IMR-90 (cell line): ENCODE measurements at regions not wholly inside any gene's neighbourhood (a gene's known extent, or its start where the extent isn't known, plus 50 kb on each side); places are given as distances from the start of the nearest gene placed in this dataset.

Experiments used
- ATAC-seq: fragments of 200-7000 bp; cut with Tn5 transposase; 2 replicates; pipeline ENCODE4 v1.9.1; 2020; ENCODE audit warnings: low read depth, mild to moderate bottlenecking, moderate library complexity
- BruUV-seq: library from RNA; stranded (reverse); fragments of 400-500 nt; replicated peaks from 2 replicates; lab custom pipeline; 2021; lab: Mats Ljungman, UMichigan
- CTCF ChIA-PET: fragments of 300-600 bp; formaldehyde crosslinking; extraction: SDS; loops from one replicate; lab custom pipeline; 2021; ENCODE audit warnings: antibody characterized with exemption; lab: Yijun Ruan, JAX
- POLR2A ChIA-PET: fragments of 300-600 bp; sonication (Branson Sonifier 250); formaldehyde crosslinking; loops from one replicate; lab custom pipeline; 2022; ENCODE audit warnings: antibody characterized with exemption; ENCODE audit not compliant: unreplicated experiment; lab: Charles Lee
- DNase-seq: peaks from one replicate; pipeline ENCODE4 v3.0.0; 2013
- H2AFZ ChIP-seq: replicated peaks from 2 replicates; pipeline ENCODE3; 2013; ENCODE audit warnings: low read length, mild to moderate bottlenecking; ENCODE audit not compliant: poor library complexity
- H2AK5ac ChIP-seq: 2 replicates; pipeline ENCODE4 v1.6.1; 2013; ENCODE audit warnings: low read depth, low read length, inconsistent platforms
- H2AK9ac ChIP-seq: replicated peaks from 2 replicates; pipeline ENCODE3; 2013; ENCODE audit warnings: mild to moderate bottlenecking, low read depth, low read length, moderate library complexity; ENCODE audit not compliant: poor library complexity
- H2BK120ac ChIP-seq: 2 replicates; pipeline ENCODE4 v1.6.1; 2013; ENCODE audit warnings: low read depth, low read length, inconsistent platforms
- H2BK15ac ChIP-seq: 3 replicates; pipeline ENCODE4 v1.6.1; 2013; ENCODE audit warnings: low read depth, low read length, inconsistent platforms
- H2BK20ac ChIP-seq: 2 replicates; pipeline ENCODE4 v1.6.1; 2013; ENCODE audit warnings: low read depth, mild to moderate bottlenecking, inconsistent platforms, low read length, moderate library complexity
- H2BK5ac ChIP-seq: 2 replicates; pipeline ENCODE4 v1.6.1; 2013; ENCODE audit warnings: mild to moderate bottlenecking, low read depth, low read length, inconsistent platforms; ENCODE audit not compliant: poor library complexity, severe bottlenecking
- H3K14ac ChIP-seq: replicated peaks from 2 replicates; pipeline ENCODE4 v1.6.1; 2013; ENCODE audit warnings: low read depth, low read length, inconsistent platforms
- H3K18ac ChIP-seq: 2 replicates; pipeline ENCODE4 v1.6.1; 2013; ENCODE audit warnings: low read depth, low read length, control low read depth
- H3K23ac ChIP-seq: 2 replicates; pipeline ENCODE4 v1.6.1; 2013; ENCODE audit warnings: low read depth, low read length, inconsistent platforms
- H3K27ac ChIP-seq: 2 replicates; pipeline ENCODE4 v1.5.1; 2013; ENCODE audit warnings: mild to moderate bottlenecking, control low read depth, low read length; ENCODE audit not compliant: insufficient read depth
- H3K27me3 ChIP-seq: 2 replicates; pipeline ENCODE4 v1.6.1; 2013; ENCODE audit warnings: low read length; ENCODE audit not compliant: control insufficient read depth, insufficient read depth
- H3K36me3 ChIP-seq: 2 replicates; pipeline ENCODE4 v1.6.1; 2013; ENCODE audit warnings: low read length, mixed read lengths; ENCODE audit not compliant: control insufficient read depth, insufficient read depth
- H3K4ac ChIP-seq: 2 replicates; pipeline ENCODE4 v1.6.1; 2013; ENCODE audit warnings: low read depth, low read length, inconsistent platforms
- H3K4me1 ChIP-seq: 2 replicates; pipeline ENCODE4 v1.6.1; 2013; ENCODE audit warnings: low read length, mixed read lengths; ENCODE audit not compliant: control insufficient read depth, insufficient read depth
- H3K4me2 ChIP-seq: 2 replicates; pipeline ENCODE4 v1.6.1; 2013; ENCODE audit warnings: low read depth, mild to moderate bottlenecking, control low read depth, low read length, moderate library complexity
- H3K4me3 ChIP-seq: 2 replicates; pipeline ENCODE4 v1.5.1; 2013; ENCODE audit warnings: low read depth, mild to moderate bottlenecking, control low read depth, low read length, moderate library complexity; ENCODE audit not compliant: insufficient read depth
- H3K56ac ChIP-seq: 2 replicates; pipeline ENCODE4 v1.6.1; 2013; ENCODE audit warnings: low read length, inconsistent platforms; ENCODE audit not compliant: insufficient read depth; ENCODE audit errors: extremely low read depth
- H3K79me1 ChIP-seq, 2 experiments: 2 replicates each; pipeline ENCODE4 v1.6.1; 2013; ENCODE audit warnings: low read length in 2 of 2, inconsistent platforms in 1 of 2, low read depth in 1 of 2
- H3K9ac ChIP-seq: 2 replicates; pipeline ENCODE4 v1.6.1; 2013; ENCODE audit warnings: low read depth, low read length, control low read depth
- H3K9me1 ChIP-seq: 2 replicates; pipeline ENCODE4 v1.6.1; 2013; ENCODE audit warnings: low read length, inconsistent platforms; ENCODE audit not compliant: insufficient read depth
- H3K9me3 ChIP-seq: 2 replicates; pipeline ENCODE4 v1.6.1; 2013; ENCODE audit warnings: low read length; ENCODE audit not compliant: control insufficient read depth, insufficient read depth
- H4K20me1 ChIP-seq: 2 replicates; pipeline ENCODE4 v1.6.1; 2013; ENCODE audit warnings: low read length, inconsistent platforms; ENCODE audit not compliant: insufficient read depth
- H4K5ac ChIP-seq: 2 replicates; pipeline ENCODE4 v1.6.1; 2013; ENCODE audit warnings: mild to moderate bottlenecking, low read depth, low read length, control low read depth
- H4K8ac ChIP-seq, 2 experiments: 2 replicates each; pipeline ENCODE4 v1.6.1; 2013; ENCODE audit warnings: low read depth in 2 of 2, low read length in 2 of 2, control low read depth in 1 of 2, inconsistent platforms in 1 of 2
- H4K91ac ChIP-seq: 2 replicates; pipeline ENCODE4 v1.6.1; 2013; ENCODE audit warnings: low read depth, low read length, inconsistent platforms; ENCODE audit not compliant: insufficient read depth
- CHD1 ChIP-seq: IDR thresholded peaks from 2 replicates; pipeline ENCODE4 v1.6.1; 2012; ENCODE audit warnings: low read depth, low read length, improper control_type of control experiment
- CTCF ChIP-seq: conservative IDR thresholded peaks from 2 replicates; pipeline ENCODE4 v1.5.1; 2012; ENCODE audit warnings: mild to moderate bottlenecking, low read depth, low read length, improper control_type of control experiment
- MAFK ChIP-seq: IDR thresholded peaks from 2 replicates; pipeline ENCODE4 v1.6.1; 2012; ENCODE audit warnings: low read depth, low read length, improper control_type of control experiment
- NFE2L2 ChIP-seq: fragments of 150-350 bp; IDR thresholded peaks from 2 replicates; pipeline ENCODE4 v1.6.1; 2016; ENCODE audit warnings: low read depth, mild to moderate bottlenecking, low read length
- RAD21 ChIP-seq: IDR thresholded peaks from 2 replicates; pipeline ENCODE4 v1.6.1; 2012; ENCODE audit warnings: low read length, improper control_type of control experiment
- RCOR1 ChIP-seq: IDR thresholded peaks from 2 replicates; pipeline ENCODE4 v1.6.1; 2012; ENCODE audit warnings: mild to moderate bottlenecking, low read length, improper control_type of control experiment; ENCODE audit not compliant: insufficient replicate concordance
- WGBS, 2 experiments: methylation state at CpG; one replicate each; pipeline versions ENCODE4 v1.1.5 to v1.1.7; 2013; ENCODE audit warnings: missing lambda C conversion rate in 2 of 2; ENCODE audit not compliant: insufficient read length in 1 of 2; ENCODE audit errors: extremely low coverage in 2 of 2; 5-methylcytosine and 5-hydroxymethylcytosine counted together
- dilution Hi-C: fragments of 300-500 bp; cut with HindIII; formaldehyde crosslinking; loops from one replicate; pipeline ENCODE4 v1.14.3; 2018; ENCODE audit warnings: low sequenced_read_pairs; ENCODE audit not compliant: unreplicated experiment
- in situ Hi-C: fragments of 300-500 bp; cut with MboI; formaldehyde crosslinking; loops from 3 replicates; pipeline ENCODE4 v1.14.3; 2019; ENCODE audit warnings: low sequenced_read_pairs, inconsistent platforms, mixed read lengths
- intact Hi-C: fragments of 100-400 bp; cut with micrococcal nuclease; formaldehyde crosslinking; loops from 2 replicates; pipeline ENCODE4 v1.10.0; 2022

GRCh38 chr12:113709456-113709855 is 237.8 kb upstream of the LHX5 start:
- no peak overlapping the region for H2AK5ac ChIP-seq
- no peaks in the 10 kb centered on the region for H3K9me1 ChIP-seq
- no peak for ATAC-seq
- in situ Hi-C loops = no loop called here
- no TSS peak for BruUV-seq
- H3K9ac ChIP-seq = no peak overlapping the region
- H4K20me1 ChIP-seq = no peaks in the 10 kb centered on the region
- H3K79me1 ChIP-seq = no peaks in the 10 kb centered on the region
- CTCF ChIA-PET = no interaction called here
- dilution Hi-C loops = no loop called here
- H3K4me3 ChIP-seq = no peak overlapping the region
- no peaks in the 10 kb centered on the region for H3K9me3 ChIP-seq
- no peak overlapping the region for H4K91ac ChIP-seq
- intact Hi-C loops = no loop called here
- H3K27me3 ChIP-seq = peaks cover 1% of the 10 kb centered on the region; the same call in 1 of the 2 replicates
- no peak overlapping the region for H4K5ac ChIP-seq
- H3K4ac ChIP-seq = no peak overlapping the region
- H2AK9ac ChIP-seq = no peak overlapping the region
- H3K4me2 ChIP-seq = no peak overlapping the region
- no peak overlapping the region for H2BK5ac ChIP-seq
- no peak overlapping the region for H3K23ac ChIP-seq
- H3K18ac ChIP-seq = no peak overlapping the region
- DNase-seq = no peak
- no peak overlapping the region for H3K14ac ChIP-seq
- no peaks in the 10 kb centered on the region for H3K36me3 ChIP-seq
- H2BK120ac ChIP-seq = no peak overlapping the region
- no CpG with 5 or more reads among the region's 3 CpGs for WGBS, 2 experiments
- no peak overlapping the region for H4K8ac ChIP-seq
- H3K56ac ChIP-seq = no peak overlapping the region
- POLR2A ChIA-PET = no interaction called here
- no peak overlapping the region for H3K27ac ChIP-seq
- no peaks in the 10 kb centered on the region for H3K4me1 ChIP-seq
- H2BK20ac ChIP-seq = no peak overlapping the region
- no peak overlapping the region for H2BK15ac ChIP-seq
- TF ChIP-seq CHD1 (no peak), CTCF (no peak), RAD21 (no peak), RCOR1 (no peak), NFE2L2 (no peak), MAFK (no peak)
- no peak overlapping the region for H2AFZ ChIP-seq
